Astrocyte of the spinal cord (primary cell): ENCODE measurements at regions not wholly inside any gene's neighbourhood (a gene's known extent, or its start where the extent isn't known, plus 50 kb on each side); places are given as distances from the start of the nearest gene placed in this dataset.

Source experiments
- DNase-seq: peaks from one replicate; pipeline ENCODE4 v3.0.0; 2011; ENCODE audit warnings: low read depth, low spot score
- H3K4me3 ChIP-seq: 2 replicates; pipeline ENCODE4 v1.5.1; 2011; ENCODE audit warnings: low read depth, mild to moderate bottlenecking, low read length, moderate library complexity
- CTCF ChIP-seq: IDR thresholded peaks from 2 replicates; pipeline ENCODE4 v1.5.1; 2012; ENCODE audit warnings: low read depth, mild to moderate bottlenecking, low read length, inconsistent platforms
- in situ Hi-C: cut with HindIII; loops from 2 replicates; pipeline ENCODE4 v1.10.0; 2017; ENCODE audit warnings: low sequenced_read_pairs

DNA sequence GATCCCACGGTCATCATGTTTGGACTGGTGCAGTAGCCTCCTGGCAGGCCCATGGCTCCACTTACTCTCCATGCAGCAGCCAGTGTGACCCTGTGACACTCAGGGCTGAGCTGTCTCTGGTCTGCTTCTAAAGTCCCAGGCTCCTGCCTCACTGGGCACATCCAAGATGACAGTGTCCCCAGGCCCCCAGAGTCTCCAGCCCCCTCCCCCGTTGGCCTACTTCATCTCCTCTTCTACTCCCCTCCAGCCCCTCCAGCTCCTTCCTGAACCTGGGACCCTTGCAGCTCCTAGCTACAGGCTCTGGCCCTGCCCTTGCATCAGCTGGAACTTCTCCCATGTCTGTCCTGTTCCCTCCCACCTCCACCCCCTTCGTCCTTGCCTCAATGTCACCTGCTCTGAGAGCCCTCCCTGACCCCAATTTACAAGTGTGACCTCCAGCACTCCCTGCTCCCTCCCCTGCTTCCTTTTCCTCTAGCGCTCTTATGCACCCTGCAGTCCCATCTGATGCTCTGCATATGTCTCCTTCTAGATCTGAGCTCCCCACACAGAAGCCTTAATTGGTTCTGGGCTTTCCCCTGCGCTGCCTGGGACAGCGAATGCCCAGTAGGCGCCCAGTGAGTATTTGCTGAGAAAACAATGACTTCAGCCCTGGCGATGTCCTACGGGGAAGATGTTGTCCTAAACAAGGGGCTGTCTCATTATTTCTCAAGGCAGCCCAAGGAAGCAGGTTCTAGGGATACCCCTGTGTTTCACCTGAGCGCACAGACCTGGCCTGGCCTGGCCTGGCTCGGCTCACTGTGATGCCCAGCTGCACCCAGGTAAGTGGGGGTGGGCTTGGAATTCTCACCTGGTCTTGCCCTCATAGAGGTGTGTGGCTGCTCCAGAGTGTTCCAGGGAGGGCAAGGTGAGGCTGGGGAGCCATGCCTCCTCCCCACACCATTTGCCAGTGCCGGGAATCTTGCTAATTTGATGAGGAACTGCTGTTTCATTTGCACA lies 600.6 kb downstream of the PTPRU start:
- in situ Hi-C loops = no loop called here
- no peak for TF ChIP-seq CTCF
- no peak overlapping the region for H3K4me3 ChIP-seq

DNA sequence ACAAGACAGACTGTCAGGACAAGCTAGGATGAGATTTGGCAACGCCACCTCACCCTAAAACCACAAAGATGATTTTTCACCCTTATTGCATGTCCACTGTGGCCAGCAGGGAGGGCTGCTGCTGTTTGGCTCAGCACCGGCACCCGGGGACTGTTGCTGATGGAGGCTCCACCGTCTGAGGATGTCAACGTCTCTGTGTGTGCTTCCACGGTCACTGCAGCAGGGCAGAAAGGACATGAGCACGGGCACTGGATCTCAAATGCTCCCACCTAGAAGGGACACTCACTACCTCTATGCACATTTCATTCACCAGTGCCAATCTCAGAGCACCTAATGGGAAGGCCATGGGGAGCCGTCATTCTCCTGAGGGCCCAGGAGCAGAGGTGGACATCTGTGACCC lies 599.6 kb downstream of the PTPRU start:
- in situ Hi-C loops = no loop called here
- no peak overlapping the region for H3K4me3 ChIP-seq
- no peak for TF ChIP-seq CTCF
- DNase-seq = no peak

More for the DNA sequence above, 600.6 kb downstream of the PTPRU start:
- DNase-seq = no peak

GRCh38 chr1:29835406-29835805 lies 599.1 kb downstream of the PTPRU start:
- in situ Hi-C loops = no loop called here
- no peak for DNase-seq
- TF ChIP-seq CTCF = no peak
- H3K4me3 ChIP-seq = no peak overlapping the region

- DNase-seq = no peak
- H3K4me3 ChIP-seq = no peak overlapping the region
- no peak for TF ChIP-seq CTCF
- in situ Hi-C loops = no loop called here
Observed at GRCh38 chr1:29833581-29833980, 597.3 kb downstream of the PTPRU start.

DNA sequence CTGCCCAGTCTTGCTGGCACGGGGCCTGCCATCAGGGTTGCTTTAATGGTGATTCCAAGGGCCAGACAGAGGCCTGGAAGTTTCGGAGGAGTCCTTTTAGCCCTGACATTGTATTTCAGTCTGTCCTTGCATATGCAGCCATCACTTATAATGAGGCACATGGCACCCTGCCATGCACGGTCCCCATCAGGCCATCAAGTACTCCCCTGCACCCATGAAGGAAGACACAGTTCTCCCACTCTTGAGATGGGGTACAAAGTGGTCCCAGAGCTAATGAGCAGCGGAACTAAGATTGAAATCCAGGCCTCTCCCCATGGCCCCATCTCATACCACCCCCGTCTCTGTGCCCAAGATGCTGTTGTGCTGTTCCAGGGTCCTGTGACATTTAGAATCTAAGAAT lies 596.6 kb downstream of the PTPRU start:
- in situ Hi-C loops = no loop called here
- H3K4me3 ChIP-seq = no peak overlapping the region
- no peak for TF ChIP-seq CTCF
- no peak for DNase-seq

GRCh38 chr1:29832471-29832870 lies 596.1 kb downstream of the PTPRU start:
- no peak for TF ChIP-seq CTCF
- H3K4me3 ChIP-seq = no peak overlapping the region
- in situ Hi-C loops = no loop called here
- DNase-seq = no peak
